A549 (cell line): ENCODE measurements at regions not wholly inside any gene's neighbourhood (a gene's known extent, or its start where the extent isn't known, plus 50 kb on each side); places are given as distances from the start of the nearest gene placed in this dataset.

ENCODE experiments used
- CTCF ChIP-seq: fragments of >200 bp; sonication (Bioruptor Twin); formaldehyde crosslinking; IDR thresholded peaks from 3 replicates; pipeline ENCODE4 v1.5.1; 2016
- POLR2A ChIP-seq: IDR thresholded peaks from 2 replicates; pipeline ENCODE4 v1.6.1; 2012; ENCODE audit warnings: mild to moderate bottlenecking, low read length

DNA sequence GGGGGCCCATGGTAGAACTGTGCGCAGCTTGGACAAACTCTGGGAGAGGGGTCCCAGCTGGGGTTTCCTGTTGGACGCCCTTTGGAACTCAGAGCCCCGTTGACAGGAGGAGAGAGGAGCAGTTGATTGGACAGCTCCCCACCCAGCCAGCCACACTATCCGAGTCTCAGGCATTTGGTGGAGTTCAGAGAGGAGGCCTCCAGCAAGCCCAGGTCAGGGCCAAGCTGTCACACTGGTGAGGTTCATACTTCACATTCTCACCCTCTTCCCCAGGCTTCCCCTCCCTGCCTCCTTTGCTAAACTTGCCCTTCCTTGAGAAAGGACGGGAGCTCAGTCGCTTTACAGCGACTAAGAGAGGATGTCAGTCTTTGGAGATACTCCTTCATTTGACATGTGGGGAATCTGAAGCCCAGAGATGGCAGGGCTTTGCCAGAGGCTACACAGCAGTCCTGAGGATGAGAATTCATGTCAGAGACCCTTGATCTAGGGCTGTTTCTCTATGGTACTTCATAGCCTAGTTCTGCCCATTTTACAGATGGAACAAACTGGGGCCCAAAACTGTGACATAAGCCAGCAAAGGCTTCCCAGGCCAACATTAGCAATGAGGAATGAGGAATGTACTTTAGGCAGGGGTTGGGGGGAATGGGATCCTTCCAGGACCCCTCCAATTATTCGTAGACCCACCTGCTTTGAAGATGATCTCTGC, 142.2 kb downstream of the SMAD6 start:
- TF ChIP-seq POLR2A (no peak), CTCF (no peak)
